IPS DF 4.7 (cell line): ENCODE measurements at regions not wholly inside any gene's neighbourhood (a gene's known extent, or its start where the extent isn't known, plus 50 kb on each side); places are given as distances from the start of the nearest gene placed in this dataset.
"Not testable (repeated sequence)": the region's sequence is repeated elsewhere in the genome, so short reads cannot be mapped to it uniquely, and the experiment has no call there.

ENCODE experiments used
- DNase-seq: peaks from one replicate; pipeline ENCODE4 v3.0.0-alpha.2; 2013; ENCODE audit warnings: low spot score; ENCODE audit errors: extremely low read depth

DNA sequence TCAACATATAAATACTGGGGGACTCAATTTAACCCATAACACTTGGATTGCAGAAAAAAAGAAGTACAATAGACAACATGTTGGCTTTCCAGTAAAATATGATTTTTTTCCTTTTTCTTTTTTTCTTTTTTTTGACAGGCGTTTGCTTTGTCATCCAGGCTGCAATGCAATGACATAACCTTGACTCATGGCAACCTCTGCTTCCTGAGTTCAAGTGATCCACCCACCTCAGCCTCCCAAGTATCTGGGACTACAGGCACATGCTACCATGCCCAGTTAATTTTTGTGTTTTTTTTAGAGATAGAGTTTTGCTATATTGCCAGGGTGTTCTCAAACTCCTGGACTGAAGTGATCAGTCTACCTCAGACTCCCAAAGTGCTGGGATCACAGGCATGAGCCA is 1512.0 kb upstream of the PRMT6 start:
- DNase-seq, result no peak

DNA sequence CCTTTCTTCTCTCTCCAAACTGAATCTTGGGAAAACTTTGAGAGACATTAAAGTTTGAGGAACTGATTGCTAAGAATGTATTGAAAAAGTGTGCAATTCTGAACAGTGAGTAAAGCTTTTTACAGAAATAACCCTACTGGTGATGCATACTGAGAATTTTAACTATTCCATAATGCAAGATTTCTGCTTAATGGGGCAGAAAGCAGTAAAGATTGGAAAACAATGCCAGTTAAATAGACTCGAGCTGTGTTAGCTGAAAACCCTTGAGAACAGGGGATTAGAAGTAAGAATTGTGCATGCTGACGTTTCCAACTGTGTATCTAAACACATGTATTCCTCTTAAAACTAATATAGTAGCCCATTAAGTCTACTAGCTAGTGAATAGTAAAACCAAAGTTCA is 1500.2 kb upstream of the PRMT6 start:
- no peak for DNase-seq

DNA sequence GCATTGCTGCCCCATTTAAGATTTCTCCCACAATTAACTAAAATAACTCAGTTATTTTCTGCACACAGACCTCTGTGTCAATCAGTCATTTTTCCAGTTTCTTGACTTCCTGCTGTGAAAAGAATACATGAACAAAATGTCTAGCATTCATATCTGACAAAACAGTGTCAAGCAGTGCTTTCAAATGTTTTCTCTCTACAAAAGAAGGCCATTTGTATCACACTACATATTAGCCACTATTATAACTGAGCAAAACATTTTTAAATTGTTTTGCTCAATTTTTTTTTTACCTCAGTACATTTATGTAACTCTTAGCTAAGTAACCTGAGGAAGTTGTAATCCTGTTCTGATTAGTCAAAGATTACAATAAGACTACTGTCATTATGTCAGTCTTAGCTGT is 1498.5 kb upstream of the PRMT6 start:
- no peak for DNase-seq

DNA sequence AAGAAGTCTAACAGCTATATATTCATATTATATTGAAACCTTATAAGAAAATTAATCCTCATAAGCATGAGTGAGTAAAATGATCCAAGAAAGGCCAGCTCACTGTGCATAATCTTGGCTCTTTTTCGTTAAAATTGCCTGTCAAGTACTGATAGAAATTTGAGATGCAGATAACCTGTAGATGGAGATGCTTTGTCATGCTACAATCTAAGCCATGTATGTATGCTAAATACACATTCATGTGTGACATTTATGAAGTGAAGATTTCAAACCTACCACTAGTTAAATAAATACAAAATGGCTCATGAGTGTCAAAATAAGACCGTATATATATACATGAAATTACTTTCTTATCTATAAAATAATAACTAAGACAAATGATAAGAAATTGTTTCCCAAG is 1491.5 kb upstream of the PRMT6 start:
- DNase-seq, result no peak

DNA sequence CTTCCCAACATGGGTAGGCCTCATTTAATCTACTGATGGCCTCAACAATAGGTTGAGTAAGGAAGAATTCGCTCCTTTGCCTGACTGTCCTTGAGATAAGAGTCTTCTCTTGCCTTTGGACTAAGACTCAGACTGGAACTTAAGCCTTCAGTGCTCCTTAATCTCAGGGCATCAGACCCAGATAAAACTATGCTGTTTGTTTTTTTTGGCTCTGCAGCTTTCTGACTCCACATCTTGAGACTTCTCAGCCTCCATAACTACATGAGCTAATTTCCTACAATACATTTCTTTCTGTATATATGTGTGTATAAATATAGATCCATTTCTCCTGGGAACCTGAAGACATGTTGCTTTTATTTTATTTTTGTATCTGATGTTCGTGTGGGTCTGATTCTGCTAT is 1470.7 kb upstream of the PRMT6 start:
- no peak for DNase-seq

DNA sequence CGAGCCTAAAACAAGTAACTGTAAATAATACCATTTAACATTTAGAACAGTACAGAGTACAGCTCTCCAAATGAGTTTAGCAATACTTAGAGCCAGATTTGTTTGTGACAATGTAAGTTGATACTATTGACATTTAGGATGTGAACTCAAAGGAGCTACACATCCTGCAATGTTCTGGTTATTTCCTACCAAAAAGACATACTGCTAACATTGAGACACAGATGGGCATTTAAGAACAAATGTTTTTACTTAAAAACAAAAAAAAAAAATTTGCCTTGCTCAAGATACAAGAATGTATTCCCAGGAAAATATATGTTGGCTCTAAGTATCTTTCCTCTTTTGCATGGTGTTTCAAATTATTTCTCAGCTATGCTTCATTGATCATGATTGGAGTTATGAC is 1464.8 kb upstream of the PRMT6 start:
- no peak for DNase-seq

DNA sequence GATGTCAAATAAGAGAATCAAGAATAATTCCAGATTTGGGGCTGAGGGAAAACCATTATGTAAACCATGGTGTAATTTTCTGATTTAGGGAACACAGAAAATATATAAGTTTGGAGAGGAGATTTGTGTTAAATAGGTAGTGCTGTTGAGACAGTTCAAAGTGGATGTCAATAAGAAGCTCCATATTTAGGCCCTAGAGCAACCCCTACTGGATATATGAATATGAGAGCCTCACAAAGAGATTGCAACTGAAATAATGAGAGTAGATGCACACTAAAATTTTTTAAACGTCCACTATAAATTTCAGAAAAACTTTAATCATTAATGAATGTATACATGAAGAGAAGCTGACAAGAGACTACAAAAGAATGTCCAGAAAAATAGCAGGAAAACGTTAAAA is 1447.8 kb upstream of the PRMT6 start:
- DNase-seq, result no peak

DNA sequence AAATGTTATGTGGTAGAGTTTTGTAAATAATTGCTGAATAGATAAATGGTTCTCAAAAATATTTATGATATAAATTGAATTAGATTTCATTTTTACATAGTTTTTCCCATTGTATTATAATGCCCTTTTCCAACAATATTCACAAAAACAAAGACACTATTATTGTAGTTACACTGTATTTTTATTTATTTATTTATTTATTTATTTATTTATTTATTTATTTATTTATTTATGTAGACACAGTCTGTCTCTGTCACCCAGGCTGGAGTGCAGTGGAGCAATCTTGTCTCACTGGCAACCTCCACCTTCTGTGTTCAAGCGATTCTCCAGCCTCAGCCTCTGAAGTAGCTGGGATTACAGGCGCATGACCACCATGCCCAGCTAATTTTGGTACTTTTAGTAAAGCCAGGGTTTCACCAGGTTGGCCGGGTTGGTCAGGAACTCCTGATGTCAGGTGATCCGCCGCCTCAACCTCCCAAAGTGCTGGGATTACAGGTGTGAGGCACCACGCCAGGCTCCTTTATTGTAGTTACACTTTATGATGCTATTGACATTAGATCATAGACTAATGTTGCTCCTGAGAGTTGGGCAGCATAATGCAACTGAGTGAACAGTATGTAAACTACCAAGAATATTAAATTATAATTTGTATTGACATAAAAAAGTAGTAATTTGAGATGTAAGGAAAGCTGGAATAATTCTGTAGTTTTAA is 1430.0 kb upstream of the PRMT6 start:
- no peak for DNase-seq

DNA sequence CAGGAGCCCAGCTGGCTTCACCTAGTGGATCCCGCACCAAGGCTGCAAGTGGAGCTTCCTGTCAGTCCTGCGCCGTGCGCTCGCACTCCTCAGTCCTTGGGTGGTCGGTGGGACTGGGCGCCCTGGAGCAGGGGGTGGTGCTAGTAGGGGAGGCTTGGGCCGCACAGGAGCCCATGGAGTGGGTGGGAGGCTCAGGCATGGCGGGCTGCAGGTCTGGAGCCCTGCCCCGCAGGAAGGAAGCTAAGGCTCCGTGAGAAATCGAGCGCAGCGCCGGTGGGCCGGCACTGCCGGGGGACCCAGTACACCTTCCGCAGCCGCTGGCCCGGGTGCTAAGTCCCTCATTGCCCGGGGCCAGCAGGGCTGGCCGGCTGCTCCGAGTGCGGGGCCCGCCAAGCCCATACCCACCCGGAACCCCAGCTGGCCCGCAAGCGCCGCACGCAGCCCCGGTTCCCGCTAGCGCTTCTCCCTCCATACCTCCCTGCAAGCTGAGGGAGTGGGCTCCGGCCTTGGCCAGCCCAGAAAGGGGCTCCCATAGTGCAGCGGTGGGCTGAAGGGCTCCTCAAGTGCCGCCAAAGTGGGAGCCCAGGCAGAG is 1425.2 kb upstream of the PRMT6 start:
- DNase-seq, result not testable (repeated sequence)

DNA sequence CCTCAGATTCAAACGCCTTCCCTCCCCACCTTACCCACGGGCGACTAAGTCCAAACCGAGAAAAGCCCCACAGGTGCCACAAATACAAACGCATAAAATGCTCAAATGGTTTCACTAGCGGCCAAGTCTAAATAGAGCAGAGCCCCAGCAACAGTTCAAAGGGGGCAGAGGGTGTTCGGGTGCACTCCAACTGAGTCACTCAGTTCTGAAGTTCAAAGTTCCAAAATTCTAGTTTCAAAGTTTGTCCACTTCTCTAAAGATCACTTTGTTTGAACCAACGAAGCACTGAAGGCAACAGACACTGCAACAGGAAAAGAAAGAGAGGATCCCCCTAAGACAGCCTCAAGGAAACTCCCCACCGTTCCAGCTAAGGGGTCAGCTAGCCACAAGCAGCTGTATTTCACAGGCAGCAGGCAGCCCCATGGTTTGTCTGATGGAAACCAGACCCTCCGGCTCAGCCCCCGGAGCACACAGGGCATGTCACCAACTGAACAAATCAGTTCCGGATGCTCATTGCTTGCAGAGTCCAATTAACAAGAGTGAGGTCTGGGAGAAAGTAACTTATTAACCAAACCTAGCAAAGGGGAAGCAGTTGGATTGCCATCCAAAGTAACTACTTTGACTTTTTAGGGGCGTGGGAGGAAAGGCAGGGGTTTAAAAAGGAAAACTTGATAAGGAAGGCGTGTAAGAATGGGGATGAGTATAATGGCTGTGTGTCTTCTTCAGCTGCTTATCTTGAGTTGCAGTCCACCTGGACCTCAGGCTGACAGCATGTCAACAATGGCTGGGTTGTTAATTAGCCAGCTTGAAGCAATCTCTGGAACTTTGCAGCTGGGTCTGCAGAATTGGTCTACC is 1423.9 kb upstream of the PRMT6 start:
- no peak for DNase-seq

DNA sequence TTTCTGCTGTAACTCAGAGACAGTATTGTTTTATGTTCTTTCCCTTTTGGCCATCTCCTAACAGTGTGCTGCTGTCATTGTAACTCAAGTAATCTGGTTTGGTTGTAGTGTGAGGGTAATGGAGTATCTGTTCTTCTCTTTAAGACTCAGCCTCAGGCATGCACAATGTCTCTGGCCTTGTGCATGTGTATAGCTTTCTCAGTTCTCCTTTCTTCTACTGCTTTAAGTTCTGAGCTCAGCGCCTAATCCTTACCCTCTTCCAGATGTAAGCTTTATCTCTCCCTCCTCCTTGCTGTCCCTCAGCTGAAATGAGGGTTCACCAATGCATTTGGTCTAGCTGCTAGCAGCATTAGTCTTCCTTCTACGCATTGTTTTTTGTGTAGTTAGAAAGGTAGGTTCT is 1420.4 kb upstream of the PRMT6 start:
- no peak for DNase-seq

DNA sequence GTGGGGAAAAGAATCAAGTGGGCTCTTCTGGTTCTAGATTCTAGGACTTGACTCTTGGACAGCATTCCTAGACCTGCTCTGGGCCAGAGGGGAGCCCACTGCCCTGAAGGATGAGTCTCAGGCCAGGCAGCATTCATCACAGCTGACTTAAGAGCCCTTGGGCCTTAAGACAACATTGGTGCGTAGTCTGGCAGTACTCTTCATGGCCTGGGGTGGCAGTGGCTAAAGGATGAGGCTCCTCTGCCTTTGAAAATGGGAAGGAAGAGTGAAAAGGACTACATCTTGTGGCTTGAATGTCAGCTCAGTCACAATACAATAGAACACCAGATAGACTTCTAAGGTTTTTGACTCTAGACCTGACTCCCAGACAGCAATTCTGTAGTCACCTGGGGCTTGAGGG is 1415.1 kb upstream of the PRMT6 start:
- peak; percentile 19 for DNase-seq

DNA sequence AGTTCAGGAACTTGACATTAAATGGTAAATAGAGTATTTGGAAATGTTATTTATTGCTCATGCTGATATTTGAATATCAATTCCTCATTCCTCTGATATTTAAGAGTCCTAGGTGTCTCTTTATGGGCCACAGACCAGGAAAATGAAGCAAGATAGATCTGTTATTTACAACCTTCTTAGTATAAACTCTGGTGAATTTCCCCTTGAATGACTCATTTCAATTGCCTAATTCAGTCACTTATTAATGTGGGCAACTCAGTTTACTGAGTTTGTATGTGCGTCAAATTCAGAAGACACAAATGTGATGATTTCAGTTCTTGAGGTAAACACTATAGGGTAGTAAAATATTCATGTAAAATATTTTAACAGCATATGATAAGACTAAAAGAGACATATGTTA is 1404.4 kb upstream of the PRMT6 start:
- DNase-seq, result no peak

DNA sequence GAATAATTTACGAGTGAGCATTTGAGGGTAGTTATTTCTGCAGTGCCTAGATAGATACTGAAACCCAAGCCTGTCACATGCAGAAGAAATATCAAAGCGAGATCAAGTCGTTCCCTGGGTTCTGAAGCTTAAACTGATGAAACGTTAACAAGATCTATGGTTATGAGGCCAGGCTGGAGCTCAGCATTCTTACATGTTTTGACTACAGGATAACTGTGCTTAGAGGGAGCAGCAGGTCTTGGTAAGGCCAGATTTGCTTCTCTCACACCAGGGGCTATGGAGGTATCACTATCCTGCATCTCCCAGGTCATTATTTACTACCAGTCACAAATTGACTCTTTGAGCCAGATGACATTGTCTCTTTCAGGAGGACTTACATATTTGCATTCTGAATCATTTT is 1401.4 kb upstream of the PRMT6 start:
- DNase-seq, result no peak

DNA sequence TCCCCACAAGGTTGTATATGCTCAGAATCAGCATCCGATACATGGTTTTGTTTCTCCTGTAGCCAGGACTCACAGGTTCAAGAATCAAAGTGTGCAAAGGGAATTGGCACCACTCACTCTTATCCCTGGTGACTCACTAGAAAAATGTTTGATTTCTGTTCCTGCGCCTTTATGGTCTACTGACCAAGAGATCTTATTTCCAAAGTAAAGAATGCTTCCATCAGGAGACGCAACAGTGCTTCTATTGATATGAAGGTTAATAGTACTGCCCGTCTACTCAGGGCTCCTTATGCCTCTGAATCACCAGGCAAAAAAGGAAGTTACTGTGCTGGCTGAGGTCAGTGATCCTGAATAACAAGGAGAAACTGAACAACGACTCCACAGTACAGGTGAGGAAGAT is 1392.0 kb upstream of the PRMT6 start:
- no peak for DNase-seq

DNA sequence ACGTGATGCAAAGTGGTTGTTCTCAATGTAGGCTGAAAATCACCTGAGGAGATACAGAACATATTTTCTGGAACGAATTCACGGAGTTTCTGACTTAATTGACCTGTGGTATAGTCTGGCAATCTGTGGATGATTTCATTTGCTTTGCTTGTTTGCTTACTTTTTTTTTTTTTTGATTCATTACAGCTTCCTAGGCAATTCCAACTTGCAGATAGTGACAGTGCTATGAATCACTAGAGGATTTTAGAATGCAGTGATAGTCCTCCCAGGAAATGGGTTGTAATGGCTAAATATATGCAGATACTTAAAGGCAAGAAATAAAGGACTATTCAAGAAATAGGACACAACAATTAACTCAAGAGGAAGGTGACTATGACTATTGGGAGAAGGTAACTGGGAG is 1378.1 kb upstream of the PRMT6 start:
- no peak for DNase-seq

DNA sequence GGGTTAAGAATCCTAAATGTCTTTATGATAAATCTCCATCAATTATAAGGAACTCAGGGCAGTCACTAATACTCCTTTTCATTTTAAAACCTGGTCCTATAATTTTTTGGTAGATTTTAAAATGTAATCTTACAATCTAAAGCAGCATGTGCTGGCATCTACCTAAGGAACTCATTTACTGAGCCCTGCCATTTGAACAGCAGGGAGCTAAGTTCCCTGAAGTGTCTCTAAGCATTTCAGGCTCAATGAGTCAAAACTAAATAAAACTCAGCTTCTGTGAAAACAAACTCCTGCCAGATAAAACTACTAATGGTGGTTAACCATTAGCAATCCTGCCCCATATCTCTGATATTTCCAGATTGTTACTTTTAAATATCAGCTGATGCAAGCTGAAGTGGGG is 1371.8 kb upstream of the PRMT6 start:
- DNase-seq, result no peak

DNA sequence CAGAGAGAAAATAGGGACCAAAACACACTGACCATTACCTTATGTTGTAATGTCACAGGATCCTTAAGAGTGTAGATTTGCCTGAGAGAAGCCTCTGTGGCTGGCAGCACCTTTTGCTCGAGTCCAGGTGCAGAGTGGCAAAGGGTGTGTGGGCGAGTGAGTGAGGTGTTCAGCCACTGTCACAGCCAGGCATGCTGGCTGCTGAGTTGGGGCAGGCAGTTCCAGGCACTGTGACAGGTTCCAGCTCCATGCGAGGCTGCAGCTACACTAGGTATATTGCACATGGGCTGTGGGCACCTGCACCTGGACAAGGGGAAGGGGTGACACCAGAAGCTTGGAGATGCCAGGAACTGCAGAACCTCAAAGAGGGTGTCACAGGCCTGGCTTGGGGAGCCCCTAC is 1370.4 kb upstream of the PRMT6 start:
- DNase-seq, result no peak

DNA sequence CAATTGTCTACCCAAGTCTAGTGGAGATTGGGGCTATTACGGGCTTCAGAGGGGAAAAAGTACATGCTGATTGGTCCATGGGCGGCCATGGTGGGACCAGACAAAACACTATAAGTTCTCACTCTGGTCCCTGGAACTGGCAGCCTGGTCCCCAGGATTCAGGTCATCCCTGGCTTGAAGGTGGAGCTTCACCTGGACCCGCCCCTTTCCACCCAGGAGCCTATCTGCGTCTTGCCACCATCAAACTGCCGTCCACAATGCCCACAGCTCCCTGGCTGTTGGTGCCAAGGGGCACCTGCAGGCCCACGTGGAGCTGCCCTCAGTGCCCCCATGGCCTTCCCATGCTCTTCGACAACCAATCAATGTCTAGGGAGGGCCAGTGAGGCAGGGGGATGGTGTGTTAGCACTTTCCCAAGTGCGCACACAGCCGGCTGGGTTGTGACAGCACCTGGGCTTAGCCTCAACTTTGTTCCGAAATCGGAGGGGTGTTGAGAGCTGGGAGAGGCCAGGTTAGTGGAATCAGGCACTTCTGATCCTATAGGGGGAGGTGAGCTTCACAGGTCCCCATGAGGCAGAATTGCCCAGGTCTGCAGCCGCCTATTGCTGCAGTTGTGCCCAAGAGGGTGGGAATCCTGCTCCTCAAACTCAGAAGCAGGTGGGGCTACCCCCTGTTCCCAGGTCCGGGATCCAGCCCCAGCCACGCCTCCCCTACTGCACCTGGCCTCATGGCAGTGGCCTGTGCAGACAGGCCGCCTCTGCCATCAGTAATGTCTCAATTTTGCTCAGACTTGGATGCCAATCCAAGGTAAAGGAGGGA is 1369.4 kb upstream of the PRMT6 start:
- DNase-seq, result no peak

DNA sequence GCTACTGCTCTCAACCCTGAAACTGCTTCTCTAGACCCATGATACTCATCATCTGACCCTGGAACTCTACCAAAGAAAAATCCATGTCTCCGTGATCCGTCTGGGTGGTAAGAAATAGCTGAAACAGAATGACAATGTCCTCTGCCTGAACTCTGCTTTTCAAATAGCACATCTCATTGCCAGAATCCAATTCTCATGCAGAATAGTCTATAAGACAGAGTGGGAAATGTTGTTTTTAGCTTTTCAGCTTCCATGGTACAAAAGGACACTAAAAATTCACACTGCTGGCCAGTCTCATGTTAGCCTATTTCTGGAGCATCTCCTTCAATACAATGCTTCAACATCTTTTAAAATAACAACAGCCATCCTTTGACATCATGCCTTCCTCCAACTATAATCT is 1355.8 kb upstream of the PRMT6 start:
- DNase-seq, result no peak

DNA sequence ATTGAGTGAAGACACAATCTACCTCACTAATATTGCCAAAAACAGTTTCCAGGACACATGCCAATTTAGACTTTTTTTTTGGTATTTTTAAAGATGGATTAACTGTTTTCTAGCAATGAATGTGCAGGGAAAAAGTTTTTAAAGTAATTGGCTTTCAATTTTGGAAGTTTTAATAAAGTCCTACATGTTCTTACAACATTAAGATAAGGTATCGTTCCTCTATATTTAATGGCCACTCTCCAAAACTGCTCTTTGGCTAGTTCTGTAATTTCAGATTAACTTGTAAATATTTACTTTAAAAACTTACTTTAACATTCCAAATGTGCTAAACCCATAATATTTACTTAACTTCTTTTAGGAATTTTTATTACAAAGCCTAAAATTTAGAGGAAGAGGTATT is 1332.2 kb upstream of the PRMT6 start:
- DNase-seq, result no peak

DNA sequence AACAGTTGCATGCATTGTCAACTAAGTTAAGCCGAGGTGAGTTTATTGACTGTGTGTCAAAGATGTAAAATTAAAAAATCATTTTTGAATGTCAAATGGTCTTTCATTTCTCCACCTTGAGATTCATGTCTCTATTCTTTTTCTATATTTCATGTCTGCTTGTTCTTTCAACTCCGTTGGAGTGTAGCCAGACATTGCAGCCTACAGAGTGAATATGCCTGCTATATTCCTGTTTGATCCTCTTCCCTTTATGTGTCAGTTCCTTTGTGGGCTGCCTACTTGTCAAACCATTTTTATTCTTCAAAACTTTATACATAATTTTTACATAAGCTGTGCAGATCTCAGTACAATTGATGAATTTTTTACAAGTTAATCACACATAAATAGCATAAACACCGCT is 1325.8 kb upstream of the PRMT6 start:
- DNase-seq, result no peak
